ENCODE measurements at regions not wholly inside any gene's neighbourhood (a gene's known extent, or its start where the extent isn't known, plus 50 kb on each side); places are given as distances from the start of the nearest gene placed in this dataset.

GRCh38 chr4:11264346-11264745 lies 164.3 kb downstream of the HS3ST1 start:
- no peak for DNase-seq

DNA sequence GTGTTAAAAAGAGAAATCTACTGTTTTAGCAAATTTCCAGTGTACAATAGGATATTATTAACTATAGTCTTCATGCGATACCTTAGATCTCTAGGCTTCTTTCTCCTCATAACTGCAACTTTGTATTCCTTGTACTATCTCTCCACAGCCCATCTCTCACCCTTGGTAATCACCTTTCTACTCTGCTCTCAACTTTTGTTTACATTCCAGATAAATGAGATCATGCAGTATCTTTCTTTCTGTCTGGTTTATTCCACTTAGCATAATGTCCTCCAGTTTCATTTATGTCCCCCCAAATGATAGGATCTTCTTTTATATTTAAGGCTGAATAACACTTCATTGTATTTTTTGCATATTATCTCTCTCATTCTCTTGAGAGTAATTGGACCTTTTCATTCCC lies 165.5 kb downstream of the HS3ST1 start:
- DNase-seq = no peak

DNA sequence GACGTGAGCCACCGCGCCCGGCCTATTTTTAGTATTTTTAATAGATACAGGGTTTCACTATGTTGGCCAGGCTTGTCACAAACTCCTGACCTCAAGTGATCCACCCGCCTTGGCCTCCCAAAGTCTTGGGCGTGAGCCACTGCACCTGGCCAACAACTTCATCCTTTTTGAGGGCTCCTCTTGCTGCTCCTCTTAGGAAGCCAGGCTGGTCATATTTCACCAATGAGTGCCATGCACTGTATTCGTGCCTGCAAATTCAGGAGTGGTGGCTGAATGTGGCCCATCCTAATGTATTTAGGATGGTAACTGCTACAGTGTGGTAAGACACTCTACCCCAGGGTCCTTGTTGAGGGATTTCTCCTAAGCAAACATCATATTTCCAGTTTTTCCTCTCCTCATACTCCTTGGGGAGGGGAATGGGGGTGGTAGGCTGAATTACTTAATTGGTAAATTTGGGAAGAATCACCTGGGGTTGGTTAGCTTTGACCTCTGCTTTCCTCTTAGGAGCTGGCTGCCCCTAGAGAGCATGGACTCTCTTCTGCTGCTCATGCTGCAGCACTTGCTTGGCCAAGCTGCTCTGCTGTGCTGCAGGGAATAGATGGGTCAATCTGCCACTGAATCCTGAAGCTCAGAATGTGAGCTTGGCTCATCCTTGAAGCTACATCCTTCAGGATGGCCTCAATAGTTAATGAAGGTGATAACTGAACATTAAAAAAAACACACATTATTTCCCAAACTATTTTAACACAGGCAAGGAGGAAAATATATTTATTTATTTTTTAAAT lies 167.4 kb downstream of the HS3ST1 start:
- DNase-seq = no peak

DNA sequence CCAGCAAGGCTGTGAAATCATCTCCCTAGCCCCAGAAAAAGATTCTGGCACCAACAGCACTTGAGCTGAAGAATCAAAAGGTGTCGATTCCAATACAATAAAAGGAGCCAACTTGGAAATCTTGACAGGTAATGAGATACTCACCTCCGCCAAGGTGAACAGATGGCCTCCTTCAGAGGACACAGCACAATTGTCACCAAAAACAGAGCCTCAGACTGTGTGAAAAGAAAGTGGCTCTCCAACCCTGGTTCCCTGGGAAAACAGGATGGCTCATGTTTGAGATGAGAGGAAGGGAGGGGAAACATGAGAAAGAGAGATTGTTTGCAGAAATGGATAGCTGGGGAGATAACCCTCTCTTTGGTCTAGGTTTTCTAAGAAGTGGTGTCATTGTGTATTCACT lies 168.9 kb downstream of the HS3ST1 start:
- no peak for DNase-seq

DNA sequence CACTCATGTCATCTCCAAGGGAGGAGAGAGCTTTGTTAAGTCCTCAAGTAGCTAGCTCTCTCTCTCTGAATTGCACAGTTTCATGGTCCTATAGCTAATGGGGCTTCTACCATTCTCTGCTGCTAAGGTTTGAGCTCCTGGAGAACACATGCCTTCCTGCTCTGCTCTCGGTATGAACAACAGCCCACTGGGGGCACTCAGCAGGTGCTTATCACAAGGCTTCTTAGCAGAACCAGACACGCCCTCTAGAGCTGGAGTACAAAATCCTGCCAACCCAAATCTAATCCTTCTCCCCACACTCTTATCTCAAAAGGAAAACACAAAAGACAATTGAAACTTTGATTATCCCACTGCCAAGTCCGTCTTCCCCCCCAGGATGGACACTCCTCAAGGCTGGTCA lies 176.5 kb downstream of the HS3ST1 start:
- DNase-seq = no peak

DNA sequence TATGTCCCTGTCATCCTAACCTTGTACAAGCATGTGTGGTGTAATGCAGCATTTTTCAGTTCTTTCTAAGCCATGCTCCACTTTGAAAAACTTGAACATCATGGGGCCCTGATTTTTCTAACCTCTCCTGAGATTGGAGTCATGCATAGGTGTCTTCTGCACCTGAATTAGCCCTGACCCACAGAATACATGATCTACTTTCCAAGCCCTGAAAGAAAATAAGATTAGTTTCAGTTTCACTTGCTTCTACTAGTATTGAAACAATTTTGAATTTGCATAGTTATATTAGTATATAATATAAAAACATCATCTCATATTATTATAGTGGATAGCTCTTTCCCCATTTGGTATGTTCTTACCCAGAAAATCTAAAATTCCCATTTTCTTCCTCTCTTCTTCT lies 178.2 kb downstream of the HS3ST1 start:
- no peak for DNase-seq

DNA sequence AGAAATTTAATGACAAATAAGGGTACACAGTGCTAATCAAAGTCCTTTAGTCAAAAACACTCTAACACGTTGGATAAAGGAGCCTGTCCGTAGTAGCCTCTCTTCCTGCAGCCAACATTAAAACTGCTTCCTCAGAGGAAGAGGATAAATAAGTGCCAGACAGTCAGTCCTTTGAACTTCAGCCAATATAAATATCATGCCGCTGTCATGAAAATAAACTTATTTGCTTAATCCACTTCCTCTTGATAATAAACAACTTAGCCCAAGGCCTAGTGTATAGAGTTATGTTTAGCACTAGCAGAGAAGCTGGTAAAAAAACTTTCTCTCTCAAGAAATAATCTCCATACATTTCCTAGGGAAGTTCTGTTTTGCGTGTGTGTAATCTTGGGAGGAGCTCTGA lies 196.7 kb downstream of the HS3ST1 start:
- no peak for DNase-seq

- no peak for DNase-seq
Measured at GRCh38 chr4:11230866-11231265, 197.8 kb downstream of the HS3ST1 start.

DNA sequence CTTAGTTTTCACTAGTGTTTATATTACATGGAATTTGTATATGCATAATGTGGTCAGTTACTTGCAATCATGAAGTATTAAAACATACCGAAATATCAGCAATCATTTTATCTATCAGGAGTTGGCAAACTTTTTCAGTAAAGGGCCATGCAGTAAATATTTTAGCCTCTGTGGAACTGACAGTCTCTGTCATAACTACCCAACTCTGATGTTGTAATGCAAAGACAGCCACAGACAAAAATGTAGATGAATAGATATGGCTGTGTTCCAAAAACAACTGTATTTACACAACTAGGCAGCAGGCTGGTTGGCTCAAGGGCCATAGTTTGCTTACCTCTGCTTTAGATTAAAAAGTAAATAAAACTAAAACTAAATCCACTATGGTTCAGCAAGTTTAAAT lies 200.2 kb downstream of the HS3ST1 start:
- DNase-seq = no peak

GRCh38 chr4:11223311-11223710 lies 205.4 kb downstream of the HS3ST1 start:
- no peak for DNase-seq

GRCh38 chr4:11218692-11219091 lies 210.0 kb downstream of the HS3ST1 start:
- no peak for DNase-seq

- no peak for DNase-seq
Measured at GRCh38 chr4:11216520-11216919, 212.2 kb downstream of the HS3ST1 start.

- DNase-seq = no peak
Measured at GRCh38 chr4:11214281-11214680, 214.4 kb downstream of the HS3ST1 start.

- DNase-seq = no peak
Measured at GRCh38 chr4:11209826-11210225, 218.9 kb downstream of the HS3ST1 start.

DNA sequence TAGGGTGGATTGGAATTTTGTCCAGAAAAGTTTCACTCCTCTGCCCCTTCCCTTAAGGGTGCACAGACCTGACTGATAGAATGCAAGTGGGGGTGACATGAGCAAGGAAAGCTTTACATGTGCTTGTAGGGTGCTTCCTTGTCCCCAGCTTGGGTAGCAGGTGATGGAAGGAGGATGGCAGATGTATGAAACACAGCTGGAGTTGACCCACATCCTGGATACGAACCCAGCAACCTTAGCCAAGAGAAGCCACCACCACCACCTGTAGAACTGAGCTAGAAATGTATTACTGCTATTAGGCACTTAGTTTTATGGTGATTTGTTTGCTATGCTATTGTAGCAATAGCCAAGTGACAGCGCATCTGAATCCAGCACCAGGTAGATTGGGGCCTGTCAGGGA lies 227.4 kb downstream of the HS3ST1 start:
- DNase-seq = no peak

GRCh38 chr4:11198516-11199305 lies 230.0 kb downstream of the HS3ST1 start:
- DNase-seq = no peak

- no peak for DNase-seq
Measured at GRCh38 chr4:11197631-11198341, 230.9 kb downstream of the HS3ST1 start.

- no peak for DNase-seq
Measured at GRCh38 chr4:11196927-11197522, 231.7 kb downstream of the HS3ST1 start.

DNA sequence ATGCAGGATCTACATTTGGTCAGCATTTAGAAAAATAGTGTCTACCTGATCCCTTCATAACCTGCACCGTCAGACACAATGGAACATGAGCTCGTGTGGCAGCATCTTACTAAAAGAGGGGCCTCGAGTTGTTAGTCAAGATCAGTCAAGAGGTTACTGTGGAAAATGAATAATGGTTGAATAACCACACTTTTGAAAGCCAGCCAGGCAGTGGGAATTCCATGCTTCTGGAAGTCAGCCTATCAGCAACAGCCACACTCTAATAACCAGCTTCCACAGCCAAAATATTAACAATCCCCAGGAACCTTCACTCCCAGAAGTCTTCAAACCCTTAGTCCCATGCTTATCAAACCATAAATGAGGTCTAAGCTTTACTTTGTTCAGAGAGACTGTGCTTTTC lies 234.3 kb downstream of the HS3ST1 start:
- no peak for DNase-seq

DNA sequence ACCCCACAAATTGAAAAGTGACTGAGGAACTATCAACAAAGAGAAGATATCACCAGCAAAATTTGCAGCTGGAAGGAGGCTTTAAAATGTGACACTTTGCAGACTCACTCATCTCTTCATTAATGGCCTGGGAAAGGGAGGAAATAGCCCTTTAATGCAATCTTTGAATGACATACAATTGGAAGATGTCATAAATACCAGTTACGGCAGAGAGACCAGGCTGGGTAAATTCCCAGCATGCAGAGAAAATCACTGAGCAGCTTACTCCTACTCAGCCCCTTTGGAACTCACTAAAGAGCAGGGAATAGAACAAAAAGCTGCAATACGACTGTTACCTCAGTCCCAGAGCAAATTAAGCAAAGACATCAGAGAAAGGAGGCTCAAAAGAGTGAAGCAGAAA lies 238.9 kb downstream of the HS3ST1 start:
- no peak for DNase-seq

- no peak for DNase-seq
Measured at GRCh38 chr4:11183356-11183740, 245.3 kb downstream of the HS3ST1 start.

DNA sequence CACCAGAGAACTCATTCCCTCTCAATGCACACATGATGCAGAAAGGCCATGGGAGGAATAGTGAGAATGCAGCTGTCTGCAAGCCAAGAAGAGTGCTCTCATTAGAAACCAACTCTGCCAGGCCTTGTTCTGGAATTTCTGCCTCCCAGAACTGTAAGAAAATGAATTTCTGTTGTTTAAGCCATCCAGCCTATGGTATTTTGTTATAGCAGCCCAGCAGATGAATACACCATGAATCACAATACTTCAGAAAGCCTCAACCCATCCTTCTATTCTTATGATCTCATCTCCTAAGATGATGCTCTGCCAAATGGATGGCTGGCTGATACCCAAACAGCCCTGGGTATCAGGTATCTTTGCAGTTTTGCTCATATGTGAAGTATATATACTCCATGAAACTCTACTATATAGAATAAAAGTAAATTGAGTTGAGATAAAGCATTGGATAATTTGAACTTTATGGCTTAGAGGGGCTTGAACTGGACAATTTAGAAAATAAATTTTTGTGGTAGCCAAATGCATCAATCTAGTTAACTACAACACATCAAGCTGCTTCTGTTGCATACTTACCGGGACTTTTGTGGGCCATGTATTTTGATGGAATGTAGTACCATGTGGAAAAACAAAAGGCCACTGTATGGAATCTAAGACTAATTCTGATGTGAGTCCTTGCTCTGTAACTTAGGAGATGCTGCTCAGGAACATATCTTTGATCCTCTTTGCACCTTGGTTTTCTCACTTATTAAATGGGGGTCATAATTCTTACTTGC lies 245.9 kb downstream of the HS3ST1 start:
- DNase-seq = no peak

DNA sequence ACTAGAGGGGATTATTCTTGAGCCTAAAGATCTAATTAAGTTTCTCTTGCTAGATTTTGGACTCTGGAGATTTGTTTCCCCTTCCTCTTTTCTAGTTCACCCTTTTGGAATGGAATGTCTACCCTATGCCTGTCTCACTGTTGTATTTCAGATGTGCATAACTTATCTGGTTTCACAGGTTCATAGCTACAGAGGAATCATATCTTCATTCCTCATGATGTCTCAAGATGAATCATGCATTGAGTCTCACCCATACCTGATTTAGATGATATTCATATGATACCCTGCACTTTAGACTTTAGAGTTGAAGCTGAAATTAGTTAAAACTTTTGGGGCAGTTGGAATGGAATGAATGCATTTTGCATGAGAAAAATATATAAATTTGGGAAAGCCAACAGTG lies 246.7 kb downstream of the HS3ST1 start:
- no peak for DNase-seq

Data from hippocampal formation (tissue), 2 donors.